ENCODE measurements at regions not wholly inside any gene's neighbourhood (a gene's known extent, or its start where the extent isn't known, plus 50 kb on each side); places are given as distances from the start of the nearest gene placed in this dataset.

DNA sequence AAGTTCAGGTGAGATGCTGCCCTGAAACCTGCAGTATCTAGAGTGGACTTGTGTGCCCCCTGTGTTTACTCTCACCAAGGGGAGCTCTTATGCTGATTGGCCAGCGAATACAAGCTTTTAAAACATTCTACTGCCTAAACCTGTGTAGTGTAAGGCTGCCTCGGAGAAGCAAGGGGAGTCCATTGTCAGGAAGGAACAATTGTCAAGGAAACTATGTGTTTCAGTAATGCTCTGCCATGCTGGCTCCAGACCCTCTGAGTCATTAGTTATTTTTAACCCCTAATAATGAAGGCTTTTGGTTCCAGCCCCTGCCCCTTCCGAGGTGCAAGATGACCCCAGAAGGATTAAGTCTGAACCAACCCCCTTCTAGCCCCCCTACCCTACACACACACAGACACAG is 66.1 kb upstream of the CHMP2B start:
- H3K4me3 ChIP-seq (ENCODE audit: low read depth, low read length) = no peak overlapping the region
- TF ChIP-seq, protein P1, sequence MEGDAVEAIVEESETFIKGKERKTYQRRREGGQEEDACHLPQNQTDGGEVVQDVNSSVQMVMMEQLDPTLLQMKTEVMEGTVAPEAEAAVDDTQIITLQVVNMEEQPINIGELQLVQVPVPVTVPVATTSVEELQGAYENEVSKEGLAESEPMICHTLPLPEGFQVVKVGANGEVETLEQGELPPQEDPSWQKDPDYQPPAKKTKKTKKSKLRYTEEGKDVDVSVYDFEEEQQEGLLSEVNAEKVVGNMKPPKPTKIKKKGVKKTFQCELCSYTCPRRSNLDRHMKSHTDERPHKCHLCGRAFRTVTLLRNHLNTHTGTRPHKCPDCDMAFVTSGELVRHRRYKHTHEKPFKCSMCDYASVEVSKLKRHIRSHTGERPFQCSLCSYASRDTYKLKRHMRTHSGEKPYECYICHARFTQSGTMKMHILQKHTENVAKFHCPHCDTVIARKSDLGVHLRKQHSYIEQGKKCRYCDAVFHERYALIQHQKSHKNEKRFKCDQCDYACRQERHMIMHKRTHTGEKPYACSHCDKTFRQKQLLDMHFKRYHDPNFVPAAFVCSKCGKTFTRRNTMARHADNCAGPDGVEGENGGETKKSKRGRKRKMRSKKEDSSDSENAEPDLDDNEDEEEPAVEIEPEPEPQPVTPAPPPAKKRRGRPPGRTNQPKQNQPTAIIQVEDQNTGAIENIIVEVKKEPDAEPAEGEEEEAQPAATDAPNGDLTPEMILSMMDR (IDR thresholded peaks at IDR 0.05; ENCODE audit: borderline replicate concordance, insufficient read depth, low read depth, low read length) = no peak

DNA sequence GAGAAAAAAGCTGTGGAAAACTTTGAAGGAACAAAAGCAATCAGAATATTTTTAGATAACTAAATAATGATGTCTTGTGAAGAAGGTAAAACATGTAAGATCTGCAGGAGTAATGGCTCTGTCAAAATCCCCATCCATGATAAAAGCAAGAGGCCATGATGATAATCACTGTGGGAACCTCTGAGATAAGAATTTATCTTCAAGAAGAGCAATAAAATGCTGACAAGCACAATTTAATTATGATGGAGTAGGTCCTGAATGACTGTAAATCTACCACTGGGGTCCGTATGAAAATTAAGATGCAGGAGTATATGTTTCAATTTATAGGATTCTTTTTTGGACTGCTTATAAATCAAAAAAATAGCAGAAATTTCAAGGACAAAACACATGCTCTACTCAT is 68.3 kb upstream of the CHMP2B start:
- TF ChIP-seq, protein P1 (IDR thresholded peaks at IDR 0.05; ENCODE audit: borderline replicate concordance, insufficient read depth, low read depth, low read length) = no peak
- H3K4me3 ChIP-seq (ENCODE audit: low read depth, low read length) = no peak overlapping the region

DNA sequence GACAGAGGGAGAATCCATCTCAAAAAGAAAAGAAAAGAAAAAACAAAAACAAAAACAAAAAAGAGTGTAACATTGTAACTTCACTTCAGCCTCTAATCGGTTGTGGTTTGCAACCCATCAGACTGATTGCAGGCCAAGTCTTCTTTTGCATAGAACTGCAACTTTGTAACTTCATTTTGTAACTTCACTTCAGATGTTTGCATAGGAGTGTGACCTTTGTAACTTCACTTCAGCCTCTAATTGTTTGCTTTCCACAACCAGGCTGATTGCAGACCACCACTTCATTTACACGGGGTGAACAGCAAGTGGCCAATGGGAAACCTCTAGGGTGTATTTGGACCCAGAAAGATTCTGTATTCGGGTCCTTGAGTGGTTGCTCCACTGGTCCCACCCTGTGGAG is 79.1 kb upstream of the CHMP2B start:
- no peak overlapping the region for H3K4me3 ChIP-seq (ENCODE audit: low read depth, low read length)
- TF ChIP-seq, protein P1 (IDR thresholded peaks at IDR 0.05; ENCODE audit: borderline replicate concordance, insufficient read depth, low read depth, low read length) = no peak

DNA sequence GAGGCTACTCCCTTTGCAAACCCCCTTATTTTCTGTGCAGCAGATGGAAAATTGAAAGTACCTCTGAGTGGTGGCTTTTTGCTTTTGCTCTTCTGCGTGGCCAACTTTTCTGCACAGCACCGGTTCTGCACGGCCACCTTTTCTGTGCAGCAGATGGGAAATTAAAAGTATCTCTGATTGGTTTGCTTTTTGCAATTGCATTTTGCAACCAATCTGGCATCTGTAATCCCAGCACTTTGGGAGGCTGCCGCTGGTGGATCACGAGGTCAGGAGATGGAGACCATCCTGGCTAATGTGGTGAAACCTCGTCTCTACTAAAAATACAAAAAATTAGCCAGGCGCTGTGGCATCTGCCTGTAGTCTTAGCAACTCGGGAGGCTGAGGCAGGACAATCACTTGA is 79.5 kb upstream of the CHMP2B start:
- no peak overlapping the region for H3K4me3 ChIP-seq (ENCODE audit: low read depth, low read length)
- TF ChIP-seq, protein P1 (IDR thresholded peaks at IDR 0.05; ENCODE audit: borderline replicate concordance, insufficient read depth, low read depth, low read length) = no peak

DNA sequence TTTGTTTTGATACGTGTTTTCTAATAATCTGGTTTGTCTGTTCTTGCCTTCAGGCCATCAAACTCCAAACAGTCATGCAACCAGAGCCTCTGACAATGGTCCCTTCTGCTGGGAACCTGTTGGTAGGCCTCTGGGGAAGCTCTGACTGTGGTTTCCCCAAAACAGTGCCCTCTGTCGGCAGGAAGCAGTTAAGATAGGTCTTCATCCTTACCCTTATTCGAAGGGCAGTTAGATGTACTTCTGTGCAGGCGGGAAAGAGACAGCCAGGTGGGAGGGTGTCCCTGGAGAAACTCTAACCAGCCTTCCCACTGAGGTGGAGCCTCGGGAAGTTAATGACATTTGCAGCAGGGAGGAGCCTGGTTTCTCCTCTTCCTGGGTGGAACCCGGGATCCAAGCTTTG is 81.6 kb upstream of the CHMP2B start:
- H3K4me3 ChIP-seq (ENCODE audit: low read depth, low read length) = no peak overlapping the region
- TF ChIP-seq, protein P1 (IDR thresholded peaks at IDR 0.05; ENCODE audit: borderline replicate concordance, insufficient read depth, low read depth, low read length) = peak; percentile 51; the same call in 1 of the 2 replicates

DNA sequence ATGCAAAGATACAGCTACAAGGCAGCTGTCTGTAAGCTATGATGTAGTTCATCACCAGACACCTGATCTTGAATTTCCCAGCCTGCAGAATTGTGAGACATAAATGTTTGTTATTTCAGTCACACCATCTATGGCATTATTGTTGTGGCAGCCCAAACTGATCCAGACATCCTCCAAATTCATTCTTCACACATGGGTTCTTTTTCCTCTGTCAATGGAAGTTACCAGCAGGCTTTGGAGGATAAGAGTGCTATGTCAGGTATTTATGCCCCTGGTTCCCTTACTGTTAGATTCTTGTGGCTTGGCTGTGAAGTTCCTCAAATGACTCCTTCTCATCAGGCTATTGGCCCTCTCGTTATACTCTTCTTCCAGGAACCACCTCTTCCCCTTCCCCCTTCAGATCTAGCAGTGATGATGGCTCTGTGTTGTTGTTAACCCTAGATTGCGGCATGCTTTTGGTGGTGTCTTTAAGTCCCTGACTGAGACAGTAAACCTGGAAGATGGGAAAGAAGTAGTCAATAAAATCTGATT is 91.0 kb upstream of the CHMP2B start:
- TF ChIP-seq, protein P1 (IDR thresholded peaks at IDR 0.05; ENCODE audit: borderline replicate concordance, insufficient read depth, low read depth, low read length) = no peak
- H3K4me3 ChIP-seq (ENCODE audit: low read depth, low read length) = no peak overlapping the region

DNA sequence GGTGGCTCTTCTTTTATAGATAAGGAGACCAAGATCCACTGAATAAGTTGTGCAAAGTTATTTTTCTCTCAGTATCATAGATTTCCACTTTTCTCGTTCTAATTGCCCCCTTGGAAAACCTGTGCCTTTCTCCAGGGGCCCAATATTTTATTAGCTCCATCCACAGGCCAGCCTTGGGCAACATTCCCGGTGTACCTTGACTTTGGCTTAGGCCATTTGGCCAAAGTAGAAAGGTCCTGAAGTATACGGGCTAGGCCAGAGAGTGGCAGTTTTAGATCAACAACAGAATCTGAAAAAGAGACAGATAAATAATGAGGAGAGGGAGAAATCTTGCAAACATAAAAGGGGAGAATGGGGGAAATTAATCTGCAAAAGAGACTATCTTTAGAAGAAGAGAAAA is 91.7 kb upstream of the CHMP2B start:
- TF ChIP-seq, protein P1 (IDR thresholded peaks at IDR 0.05; ENCODE audit: borderline replicate concordance, insufficient read depth, low read depth, low read length) = no peak
- no peak overlapping the region for H3K4me3 ChIP-seq (ENCODE audit: low read depth, low read length)
